Coronary artery (tissue), 2 donors: ENCODE measurements at regions not wholly inside any gene's neighbourhood (a gene's known extent, or its start where the extent isn't known, plus 50 kb on each side); places are given as distances from the start of the nearest gene placed in this dataset.
A peak's percentile ranks its signal among the peaks of the same experiment; 100 is the strongest.

Source experiments
- DNase-seq: peaks from one replicate; pipeline ENCODE4 v3.0.0-alpha.2; 2017; ENCODE audit warnings: low spot score
- H3K27ac ChIP-seq, 2 donors: fragments of 200-600 bp; sonication (generic); one replicate each; pipeline ENCODE4 v1.5.1; 2016 to 2019
- H3K4me3 ChIP-seq: fragments of 200-600 bp; sonication (generic); 2 replicates; pipeline ENCODE4 v1.5.1; 2016; ENCODE audit warnings: mild to moderate bottlenecking, moderate library complexity
- TF ChIP-seq, protein P1 (sequence below): fragments of 200-600 bp; sonication (generic); IDR thresholded peaks from one replicate; pipeline ENCODE4 v1.5.1; 2019; ENCODE audit warnings: antibody characterized with exemption

DNA sequence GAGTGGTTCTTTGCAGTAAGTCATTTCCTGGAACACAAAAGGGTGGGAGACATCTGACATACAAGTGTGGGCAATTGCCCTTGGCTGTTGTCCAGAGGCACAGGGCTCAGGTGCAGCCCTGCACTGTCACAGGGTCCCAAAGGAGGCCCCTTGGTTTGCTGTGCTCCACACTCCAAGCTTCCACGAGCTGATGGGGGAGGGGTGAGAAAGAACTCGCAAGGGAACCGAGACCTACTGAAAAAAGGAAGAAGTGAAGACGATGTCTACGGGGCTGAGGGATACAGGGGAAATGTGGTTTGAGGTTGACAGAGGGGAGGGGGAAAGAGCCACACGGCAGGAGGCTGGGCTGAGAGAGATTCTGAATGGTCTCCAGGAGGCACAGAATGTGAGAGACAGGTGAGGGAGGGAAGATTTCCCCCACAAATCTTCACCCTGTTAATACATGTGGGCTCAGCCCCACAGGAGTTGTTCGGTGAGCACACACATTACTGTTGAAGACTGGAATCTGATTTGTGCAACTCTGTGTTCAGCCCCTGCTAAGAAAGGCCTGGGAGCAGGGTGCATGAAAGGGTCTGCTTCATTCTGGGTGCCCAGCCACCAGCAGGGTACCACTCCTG lies 123.4 kb downstream of the LY86 start:
- TF ChIP-seq, protein P1, sequence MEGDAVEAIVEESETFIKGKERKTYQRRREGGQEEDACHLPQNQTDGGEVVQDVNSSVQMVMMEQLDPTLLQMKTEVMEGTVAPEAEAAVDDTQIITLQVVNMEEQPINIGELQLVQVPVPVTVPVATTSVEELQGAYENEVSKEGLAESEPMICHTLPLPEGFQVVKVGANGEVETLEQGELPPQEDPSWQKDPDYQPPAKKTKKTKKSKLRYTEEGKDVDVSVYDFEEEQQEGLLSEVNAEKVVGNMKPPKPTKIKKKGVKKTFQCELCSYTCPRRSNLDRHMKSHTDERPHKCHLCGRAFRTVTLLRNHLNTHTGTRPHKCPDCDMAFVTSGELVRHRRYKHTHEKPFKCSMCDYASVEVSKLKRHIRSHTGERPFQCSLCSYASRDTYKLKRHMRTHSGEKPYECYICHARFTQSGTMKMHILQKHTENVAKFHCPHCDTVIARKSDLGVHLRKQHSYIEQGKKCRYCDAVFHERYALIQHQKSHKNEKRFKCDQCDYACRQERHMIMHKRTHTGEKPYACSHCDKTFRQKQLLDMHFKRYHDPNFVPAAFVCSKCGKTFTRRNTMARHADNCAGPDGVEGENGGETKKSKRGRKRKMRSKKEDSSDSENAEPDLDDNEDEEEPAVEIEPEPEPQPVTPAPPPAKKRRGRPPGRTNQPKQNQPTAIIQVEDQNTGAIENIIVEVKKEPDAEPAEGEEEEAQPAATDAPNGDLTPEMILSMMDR, result no peak

DNA sequence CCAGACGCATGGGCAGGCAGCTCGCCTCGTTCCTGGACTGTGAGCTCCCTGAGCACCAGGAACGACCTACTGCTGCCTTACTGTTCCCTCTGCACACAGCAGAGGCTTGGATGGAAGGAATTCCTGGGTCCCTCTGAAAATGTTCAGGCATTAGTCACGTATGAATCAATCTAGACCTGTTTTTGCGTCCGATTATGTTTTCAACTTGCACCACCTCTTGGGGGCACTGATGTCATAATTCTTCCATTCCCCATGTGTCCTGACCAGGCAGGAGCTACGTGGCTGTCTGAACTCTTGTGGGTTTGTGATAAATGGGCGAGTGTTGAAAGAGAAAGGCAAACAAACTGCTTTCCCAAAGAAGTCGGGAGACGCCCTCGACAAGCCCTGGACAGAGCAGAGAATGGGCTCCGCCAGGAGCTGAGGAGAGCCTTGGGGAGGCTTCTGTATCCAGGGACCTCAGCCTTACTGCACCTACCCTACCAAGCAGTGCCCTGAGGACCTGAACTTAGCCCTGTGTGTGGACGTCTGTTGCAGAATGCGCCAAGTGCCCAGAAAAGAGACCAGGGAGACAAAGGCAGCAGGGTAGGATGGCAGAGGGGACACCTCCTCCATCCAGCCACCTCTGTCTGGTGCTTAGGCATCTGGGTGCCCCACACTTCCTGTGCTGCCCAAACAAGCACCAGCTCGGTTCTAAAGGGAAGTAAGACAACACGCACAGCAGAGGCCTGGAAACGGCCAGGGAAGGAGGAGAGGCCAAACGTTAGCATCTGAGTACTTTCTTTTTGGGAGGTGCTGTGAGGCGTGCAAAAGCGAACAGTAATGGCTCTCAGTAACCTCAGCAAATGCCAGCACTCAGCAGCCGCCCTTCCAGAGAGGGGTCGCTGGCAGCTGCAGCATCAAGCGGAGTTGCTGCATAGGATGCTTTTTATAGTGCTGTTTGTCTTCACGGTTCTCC lies 124.2 kb downstream of the LY86 start:
- H3K27ac ChIP-seq, result peak overlapping the region in 1 of 2 donors; percentile 72
- DNase-seq, result no peak
- TF ChIP-seq, protein P1, result no peak

More for the DNA sequence above, 123.4 kb downstream of the LY86 start:
- peak overlapping the region in 1 of 2 donors; percentile 48 for H3K27ac ChIP-seq
- no peak overlapping the region for H3K4me3 ChIP-seq
- DNase-seq, result no peak

DNA sequence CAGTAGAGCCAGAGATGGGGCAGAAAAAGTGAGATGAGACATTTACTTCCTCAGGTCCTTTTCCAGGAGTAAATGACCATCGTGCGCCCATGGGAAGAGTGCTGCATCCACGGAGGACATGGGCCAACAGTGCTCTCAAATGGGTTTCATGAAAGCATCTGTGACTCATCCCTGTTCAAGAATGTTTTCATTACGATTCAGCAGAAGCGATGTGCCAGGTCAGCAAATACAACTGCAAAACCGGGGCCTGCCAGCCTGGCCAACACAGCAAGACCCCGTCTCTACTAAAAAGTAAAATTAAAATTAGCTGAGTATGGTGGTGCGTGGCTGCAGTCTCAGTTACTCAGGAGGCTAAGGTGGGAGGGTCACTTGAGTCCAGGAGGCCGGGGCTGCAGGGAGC lies 125.1 kb downstream of the LY86 start:
- TF ChIP-seq, protein P1, result no peak
- peak overlapping the region in 1 of 2 donors; percentile 72 for H3K27ac ChIP-seq

More for the DNA sequence above, 124.2 kb downstream of the LY86 start:
- H3K4me3 ChIP-seq, result peak overlapping the region; percentile 44

DNA sequence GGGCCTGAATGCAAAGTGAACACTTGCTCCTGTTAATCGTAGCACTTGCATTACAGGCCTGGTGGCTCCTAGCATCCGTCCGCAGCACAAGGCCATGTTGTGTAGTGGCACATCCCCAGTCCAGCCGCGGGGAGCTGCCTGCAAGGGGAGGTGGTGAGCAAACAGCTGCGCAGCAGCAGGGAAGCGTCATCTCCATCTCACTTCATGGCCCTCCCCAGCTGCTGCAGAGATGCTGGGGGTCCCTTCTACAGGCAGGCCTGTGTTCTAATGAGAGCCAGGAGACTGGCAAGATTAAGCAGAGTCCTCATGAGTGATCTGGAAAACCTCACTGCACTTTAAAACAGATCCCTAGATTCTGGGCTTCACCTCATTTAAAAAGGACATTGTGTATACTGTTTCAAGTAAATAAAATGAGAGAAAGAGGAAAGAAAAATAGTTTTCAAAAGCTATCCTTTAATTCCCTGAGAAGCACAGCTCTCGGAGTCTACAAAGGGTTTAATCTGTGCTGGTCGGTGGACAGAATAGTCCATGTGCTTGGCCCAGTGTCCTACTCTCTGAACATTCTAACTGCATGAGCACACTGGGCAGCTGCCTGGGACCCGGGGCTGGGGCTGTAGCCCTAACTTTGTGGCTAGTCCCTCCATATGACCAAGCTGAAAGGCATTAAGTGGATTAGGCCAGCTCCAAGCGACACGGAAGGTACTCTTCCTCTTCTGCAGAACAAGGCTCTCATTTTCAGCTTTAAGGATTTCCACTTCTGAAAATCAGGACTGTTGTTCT lies 125.8 kb downstream of the LY86 start:
- DNase-seq, result no peak
- H3K27ac ChIP-seq, result no peak overlapping the region
- TF ChIP-seq, protein P1, result no peak
- no peak overlapping the region for H3K4me3 ChIP-seq

More for the DNA sequence above, 125.1 kb downstream of the LY86 start:
- H3K4me3 ChIP-seq, result no peak overlapping the region
- DNase-seq, result no peak

DNA sequence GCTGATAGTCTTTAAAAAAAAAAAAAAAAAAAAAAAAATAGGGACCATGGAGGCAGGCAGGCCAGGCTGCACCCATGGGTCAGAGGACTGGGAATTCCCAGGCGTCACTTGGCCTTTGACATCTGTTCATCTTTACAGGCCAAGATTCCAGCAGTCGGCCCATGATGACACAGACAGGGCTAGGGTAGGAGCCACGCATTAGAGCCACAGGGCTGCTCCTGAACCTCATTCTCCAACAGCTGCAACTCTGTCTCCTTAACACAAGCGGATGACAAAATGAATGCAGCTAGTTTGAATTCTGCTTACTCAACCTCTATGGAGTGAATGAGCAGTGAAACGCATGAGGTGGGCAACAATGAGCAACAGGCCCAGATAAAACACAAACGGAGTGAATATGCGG lies 126.4 kb downstream of the LY86 start:
- TF ChIP-seq, protein P1, result no peak
- Histone ChIP-seq H3K27ac (no peak overlapping the region), H3K4me3 (no peak overlapping the region)
- no peak for DNase-seq

DNA sequence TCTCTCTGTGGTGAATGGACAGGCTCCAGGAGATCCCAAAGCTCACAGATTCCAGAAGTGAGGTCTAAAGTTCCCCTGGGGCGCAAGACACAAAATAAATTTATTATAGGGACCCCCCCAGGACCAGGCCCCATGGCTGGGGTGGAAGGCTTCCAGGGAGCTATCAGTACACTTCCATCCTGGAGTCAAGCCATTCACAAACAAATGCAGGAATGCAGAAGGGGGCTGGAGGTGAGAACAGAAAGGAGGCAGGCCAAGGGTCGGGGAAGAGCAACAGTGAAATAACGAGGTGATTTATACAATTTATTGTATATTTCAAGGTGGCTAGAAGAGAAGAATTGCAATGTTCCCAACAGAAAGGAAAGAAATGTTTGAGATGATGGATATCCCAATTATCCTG lies 126.9 kb downstream of the LY86 start:
- no peak overlapping the region for H3K27ac ChIP-seq
- no peak overlapping the region for H3K4me3 ChIP-seq
- no peak for DNase-seq
- TF ChIP-seq, protein P1, result no peak
